ENCODE measurements at regions not wholly inside any gene's neighbourhood (a gene's known extent, or its start where the extent isn't known, plus 50 kb on each side); places are given as distances from the start of the nearest gene placed in this dataset.

DNA sequence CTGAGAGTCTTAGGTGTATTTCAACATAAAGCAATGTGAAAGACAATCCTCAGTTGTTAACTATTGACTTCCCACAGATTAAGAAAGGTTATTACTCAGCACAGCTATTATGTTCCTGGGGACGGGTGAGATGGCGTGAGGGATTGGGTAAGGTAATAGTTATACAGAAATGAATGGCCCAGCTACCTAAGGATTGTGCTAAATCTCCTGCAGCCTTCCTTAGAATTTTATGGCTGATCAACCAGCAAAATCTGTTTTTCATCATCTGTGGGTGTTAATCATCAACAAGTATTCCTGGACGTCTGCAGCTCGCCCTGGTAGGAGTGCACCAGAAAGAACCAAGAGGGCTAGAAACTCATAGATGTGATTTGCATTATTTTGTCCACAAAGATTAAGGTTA lies 146.0 kb upstream of the IVNS1ABP start:
- no peak for DNase-seq
- no TSS peak for BruUV-seq (replicated peaks)
- Histone ChIP-seq H3K9me3 (ENCODE audit: control insufficient read depth, insufficient read depth, low read length) (no peaks in the 10 kb centered on the region), H3K4me3 (ENCODE audit: insufficient read depth, low read depth, low read length) (no peak overlapping the region), H4K20me1 (ENCODE audit: insufficient read depth, low read length) (no peaks in the 10 kb centered on the region), H2AK9ac (replicated peaks; ENCODE audit: low read depth, low read length, poor library complexity) (no peak overlapping the region), H2BK120ac (ENCODE audit: low read depth, low read length) (no peak overlapping the region), H3K4ac (ENCODE audit: low read depth, low read length) (no peak overlapping the region), H2BK20ac (ENCODE audit: low read depth, low read length) (no peak overlapping the region), H3K23ac (ENCODE audit: low read depth, low read length) (no peak overlapping the region), H3K79me1 (ENCODE audit: low read depth in 1 of 2, low read length in 2 of 2) (no peaks in the 10 kb centered on the region), H3K4me1 (ENCODE audit: control insufficient read depth, insufficient read depth, low read length) (0 out of 2 replicates have a peak, but pooled peaks cover 2% of the 10 kb centered on the region), H4K91ac (ENCODE audit: insufficient read depth, low read depth, low read length) (no peak overlapping the region), H3K56ac (ENCODE audit: extremely low read depth, insufficient read depth, low read length) (no peak overlapping the region), H2AK5ac (ENCODE audit: low read depth, low read length) (no peak overlapping the region), H3K27ac (ENCODE audit: insufficient read depth, low read length) (no peak overlapping the region), H2BK15ac (ENCODE audit: low read depth, low read length) (no peak overlapping the region), H3K14ac (replicated peaks; ENCODE audit: low read depth, low read length) (no peak overlapping the region), H3K4me2 (ENCODE audit: low read depth, low read length) (no peak overlapping the region), H3K9ac (ENCODE audit: low read depth, low read length) (no peak overlapping the region), H2AFZ (replicated peaks; ENCODE audit: low read length, poor library complexity) (no peak overlapping the region), H3K27me3 (ENCODE audit: control insufficient read depth, insufficient read depth, low read length) (peaks cover 5% of the 10 kb centered on the region), H4K8ac (ENCODE audit: low read depth in 2 of 2, low read length in 2 of 2) (no peak overlapping the region), H3K18ac (ENCODE audit: low read depth, low read length) (no peak overlapping the region), H3K9me1 (ENCODE audit: insufficient read depth, low read length) (no peaks in the 10 kb centered on the region), H3K36me3 (ENCODE audit: control insufficient read depth, insufficient read depth, low read length) (no peaks in the 10 kb centered on the region), H2BK5ac (ENCODE audit: low read depth, low read length, poor library complexity, severe bottlenecking) (no peak overlapping the region), H4K5ac (ENCODE audit: low read depth, low read length) (no peak overlapping the region)
- POLR2A ChIA-PET (ENCODE audit: unreplicated experiment), result no interaction called here
- dilution Hi-C loops (cut with HindIII; ENCODE audit: low sequenced_read_pairs, unreplicated experiment) (no loop called here), in situ Hi-C loops (cut with MboI; ENCODE audit: low sequenced_read_pairs) (no loop called here), intact Hi-C loops (cut with micrococcal nuclease) (no loop called here)
- WGBS, 2 experiments (ENCODE audit: extremely low coverage in 2 of 2, insufficient read length in 1 of 2), result no CpG with 5 or more reads among the region's 4 CpGs
- no peak for TF ChIP-seq RCOR1 (IDR thresholded peaks at IDR 0.05; ENCODE audit: insufficient replicate concordance, low read length)
- TF ChIP-seq NFE2L2 (IDR thresholded peaks at IDR 0.05; ENCODE audit: low read depth, low read length), result no peak
- no peak for TF ChIP-seq MAZ (IDR thresholded peaks at IDR 0.05; ENCODE audit: borderline replicate concordance, low read depth, low read length)
- no peak for TF ChIP-seq RAD21 (IDR thresholded peaks at IDR 0.05; ENCODE audit: low read length)
- TF ChIP-seq CEBPB (IDR thresholded peaks at IDR 0.05; ENCODE audit: low read depth, low read length), result no peak
- TF ChIP-seq, protein P1, sequence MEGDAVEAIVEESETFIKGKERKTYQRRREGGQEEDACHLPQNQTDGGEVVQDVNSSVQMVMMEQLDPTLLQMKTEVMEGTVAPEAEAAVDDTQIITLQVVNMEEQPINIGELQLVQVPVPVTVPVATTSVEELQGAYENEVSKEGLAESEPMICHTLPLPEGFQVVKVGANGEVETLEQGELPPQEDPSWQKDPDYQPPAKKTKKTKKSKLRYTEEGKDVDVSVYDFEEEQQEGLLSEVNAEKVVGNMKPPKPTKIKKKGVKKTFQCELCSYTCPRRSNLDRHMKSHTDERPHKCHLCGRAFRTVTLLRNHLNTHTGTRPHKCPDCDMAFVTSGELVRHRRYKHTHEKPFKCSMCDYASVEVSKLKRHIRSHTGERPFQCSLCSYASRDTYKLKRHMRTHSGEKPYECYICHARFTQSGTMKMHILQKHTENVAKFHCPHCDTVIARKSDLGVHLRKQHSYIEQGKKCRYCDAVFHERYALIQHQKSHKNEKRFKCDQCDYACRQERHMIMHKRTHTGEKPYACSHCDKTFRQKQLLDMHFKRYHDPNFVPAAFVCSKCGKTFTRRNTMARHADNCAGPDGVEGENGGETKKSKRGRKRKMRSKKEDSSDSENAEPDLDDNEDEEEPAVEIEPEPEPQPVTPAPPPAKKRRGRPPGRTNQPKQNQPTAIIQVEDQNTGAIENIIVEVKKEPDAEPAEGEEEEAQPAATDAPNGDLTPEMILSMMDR (conservative IDR thresholded peaks at IDR 0.05; ENCODE audit: low read depth, low read length), result no peak
- TF ChIP-seq, protein P2, sequence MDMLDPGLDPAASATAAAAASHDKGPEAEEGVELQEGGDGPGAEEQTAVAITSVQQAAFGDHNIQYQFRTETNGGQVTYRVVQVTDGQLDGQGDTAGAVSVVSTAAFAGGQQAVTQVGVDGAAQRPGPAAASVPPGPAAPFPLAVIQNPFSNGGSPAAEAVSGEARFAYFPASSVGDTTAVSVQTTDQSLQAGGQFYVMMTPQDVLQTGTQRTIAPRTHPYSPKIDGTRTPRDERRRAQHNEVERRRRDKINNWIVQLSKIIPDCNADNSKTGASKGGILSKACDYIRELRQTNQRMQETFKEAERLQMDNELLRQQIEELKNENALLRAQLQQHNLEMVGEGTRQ (IDR thresholded peaks at IDR 0.05; ENCODE audit: low read depth, low read length), result no peak
- TF ChIP-seq SMC3 (IDR thresholded peaks at IDR 0.05; ENCODE audit: low read depth, low read length), result no peak
- TF ChIP-seq CHD1 (IDR thresholded peaks at IDR 0.05; ENCODE audit: low read depth, low read length), result no peak
- no peak for TF ChIP-seq FOS (IDR thresholded peaks at IDR 0.05; ENCODE audit: low read depth, low read length)
- TF ChIP-seq, protein P3, sequence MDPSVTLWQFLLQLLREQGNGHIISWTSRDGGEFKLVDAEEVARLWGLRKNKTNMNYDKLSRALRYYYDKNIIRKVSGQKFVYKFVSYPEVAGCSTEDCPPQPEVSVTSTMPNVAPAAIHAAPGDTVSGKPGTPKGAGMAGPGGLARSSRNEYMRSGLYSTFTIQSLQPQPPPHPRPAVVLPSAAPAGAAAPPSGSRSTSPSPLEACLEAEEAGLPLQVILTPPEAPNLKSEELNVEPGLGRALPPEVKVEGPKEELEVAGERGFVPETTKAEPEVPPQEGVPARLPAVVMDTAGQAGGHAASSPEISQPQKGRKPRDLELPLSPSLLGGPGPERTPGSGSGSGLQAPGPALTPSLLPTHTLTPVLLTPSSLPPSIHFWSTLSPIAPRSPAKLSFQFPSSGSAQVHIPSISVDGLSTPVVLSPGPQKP (IDR thresholded peaks at IDR 0.05; ENCODE audit: borderline replicate concordance, low read depth, low read length), result no peak
- no peak for TF ChIP-seq MXI1 (IDR thresholded peaks at IDR 0.05; ENCODE audit: borderline replicate concordance, low read depth, low read length)
- TF ChIP-seq POLR2A (IDR thresholded peaks at IDR 0.05; ENCODE audit: low read depth, low read length), result no peak
- TF ChIP-seq BHLHE40 (IDR thresholded peaks at IDR 0.05; ENCODE audit: low read depth, low read length), result no peak
- no peak for TF ChIP-seq MAFK (IDR thresholded peaks at IDR 0.05; ENCODE audit: low read depth, low read length)
- no peak for TF ChIP-seq RFX5 (IDR thresholded peaks at IDR 0.05; ENCODE audit: low read depth, low read length)
- CTCF ChIA-PET, result no interaction called here
- no peak for ATAC-seq (ENCODE audit: low read depth)

Data from IMR-90 (cell line).